GM12878 (cell line): ENCODE measurements at regions not wholly inside any gene's neighbourhood (a gene's known extent, or its start where the extent isn't known, plus 50 kb on each side); places are given as distances from the start of the nearest gene placed in this dataset.

Experiments used
- ATAC-seq: fragments of 200-7000 bp; cut with Tn5 transposase; 3 replicates; pipeline ENCODE4 v1.9.1; 2020; ENCODE audit warnings: mild to moderate bottlenecking, moderate library complexity
- BruUV-seq: library from RNA; stranded (reverse); fragments of 400-500 nt; replicated peaks from 2 replicates; lab custom pipeline; 2021; lab: Mats Ljungman, UMichigan
- CTCF ChIA-PET: fragments of 300-600 bp; sonication (Branson Sonifier 250); formaldehyde crosslinking; extraction: SDS; loops from one replicate; lab custom pipeline; 2021; ENCODE audit warnings: inconsistent platforms; lab: Yijun Ruan, JAX
- POLR2A ChIA-PET: fragments of 350-600 bp; formaldehyde crosslinking; extraction: SDS; loops from one replicate; lab custom pipeline; 2021; ENCODE audit warnings: inconsistent platforms; lab: Charles Lee
- RAD21 ChIA-PET: fragments of 300-600 bp; sonication (Branson Sonifier 250); formaldehyde crosslinking; loops from one replicate; lab custom pipeline; 2023; ENCODE audit warnings: antibody characterized with exemption; ENCODE audit not compliant: unreplicated experiment; lab: Charles Lee
- SMC1A ChIA-PET: fragments of 300-600 bp; sonication (Branson Sonifier 250); formaldehyde crosslinking; loops from one replicate; lab custom pipeline; 2023; ENCODE audit not compliant: unreplicated experiment, uncharacterized antibody; lab: Charles Lee
- DNase-seq: peaks from one replicate; pipeline ENCODE4 v3.0.0-alpha.2; 2011; ENCODE audit warnings: low read depth, low spot score
- FAIRE-seq: peaks from 3 replicates; lab custom pipeline; 2011; peaks lifted over from hg19 to GRCh38; lab: Jason Lieb, UNC
- H2AFZ ChIP-seq: 2 replicates; pipeline ENCODE4 v1.6.0; 2011; ENCODE audit warnings: low read depth, low read length, control low read depth; ENCODE audit not compliant: control insufficient read depth
- H3K27ac ChIP-seq: 2 replicates; pipeline ENCODE4 v1.5.1; 2011; ENCODE audit warnings: control low read depth; ENCODE audit not compliant: control insufficient read depth, insufficient read depth
- H3K27me3 ChIP-seq, 2 experiments: replicated peaks in 1 of 2; 2 replicates each; pipeline versions ENCODE4 v1.6.0 to v1.6.1; 2011; ENCODE audit warnings: low read length in 1 of 2; ENCODE audit not compliant: control insufficient read depth in 2 of 2, insufficient read depth in 2 of 2
- H3K36me3 ChIP-seq, 2 experiments: 2 replicates each; pipeline ENCODE4 v1.5.1; 2011; ENCODE audit warnings: low read length in 1 of 2; ENCODE audit not compliant: control insufficient read depth in 2 of 2, insufficient read depth in 2 of 2
- H3K4me1 ChIP-seq: 2 replicates; pipeline ENCODE4 v1.6.1; 2011; ENCODE audit warnings: mild to moderate bottlenecking, low read length, moderate library complexity, mixed read lengths; ENCODE audit not compliant: control insufficient read depth, insufficient read depth
- H3K4me2 ChIP-seq: 2 replicates; pipeline ENCODE4 v1.6.0; 2011; ENCODE audit warnings: control low read depth; ENCODE audit not compliant: control insufficient read depth, insufficient read depth
- H3K4me3 ChIP-seq: fragments of 200-600 bp; sonication (generic); 2 replicates; pipeline ENCODE4 v1.5.1; 2016
- H3K79me2 ChIP-seq: 2 replicates; pipeline ENCODE4 v1.6.0; 2011; ENCODE audit warnings: low read length; ENCODE audit not compliant: control insufficient read depth, insufficient read depth
- H3K9ac ChIP-seq: 2 replicates; pipeline ENCODE4 v1.8.0; 2011; ENCODE audit warnings: low read length, control low read depth, mixed read lengths; ENCODE audit not compliant: control insufficient read depth, insufficient read depth
- H3K9me3 ChIP-seq: replicated peaks from 3 replicates; pipeline ENCODE4 v1.5.1; 2011; ENCODE audit warnings: mild to moderate bottlenecking, low read length; ENCODE audit not compliant: control insufficient read depth, insufficient read depth
- H4K20me1 ChIP-seq: 2 replicates; pipeline ENCODE4 v1.6.0; 2011; ENCODE audit not compliant: control insufficient read depth, insufficient read depth
- CBX5 ChIP-seq: sonication (generic); IDR thresholded peaks from 2 replicates; pipeline ENCODE4 v1.6.1; 2016; ENCODE audit warnings: low read depth, moderate library complexity, mild to moderate bottlenecking, inconsistent platforms
- ETV6 ChIP-seq, 2 experiments: fragments of 450-650 bp in 1 of 2; IDR thresholded peaks in 1 of 2; conservative IDR thresholded peaks in 1 of 2; 2 replicates each; pipeline ENCODE4 v1.6.1; 2014; ENCODE audit warnings: antibody characterized with exemption in 1 of 2, borderline replicate concordance in 1 of 2, low read depth in 1 of 2, mild to moderate bottlenecking in 1 of 2, moderate library complexity in 1 of 2
- NRF1 ChIP-seq: conservative IDR thresholded peaks from 2 replicates; pipeline ENCODE4 v1.6.1; 2011; ENCODE audit warnings: mild to moderate bottlenecking, low read depth, low read length, improper control_type of control experiment
- POU2F2 ChIP-seq: IDR thresholded peaks from 3 replicates; pipeline ENCODE4 v1.6.1; 2011; ENCODE audit warnings: low read depth, mild to moderate bottlenecking, low read length, borderline replicate concordance
- SMAD1 ChIP-seq: fragments of 450-650 bp; IDR thresholded peaks from 2 replicates; pipeline ENCODE4 v1.6.1; 2018; ENCODE audit warnings: mild to moderate bottlenecking, low read depth; ENCODE audit not compliant: partially characterized antibody
- YBX1 ChIP-seq: fragments of 450-650 bp; IDR thresholded peaks from 2 replicates; pipeline ENCODE4 v1.6.1; 2016; ENCODE audit warnings: antibody characterized with exemption
- ZBED1 ChIP-seq: IDR thresholded peaks from 2 replicates; pipeline ENCODE4 v1.6.1; 2016; ENCODE audit warnings: borderline replicate concordance
- ZBTB11 ChIP-seq: fragments of 450-650 bp; formaldehyde crosslinking; IDR thresholded peaks from 2 replicates; pipeline ENCODE4 v1.5.0; 2022; ENCODE audit warnings: mild to moderate bottlenecking, missing genetic modification characterization
- WGBS: methylation state at CpG from one replicate; pipeline ENCODE4 v1.1.6; 2016; ENCODE audit warnings: low lambda C conversion rate; ENCODE audit not compliant: insufficient replicate concordance, insufficient coverage; ENCODE audit errors: missing lambda C conversion rate; 5-methylcytosine and 5-hydroxymethylcytosine counted together
- in situ Hi-C: fragments of 300-500 bp; cut with MboI; formaldehyde crosslinking; loops from 9 replicates; pipeline ENCODE4 v1.14.3; 2018; ENCODE audit warnings: mixed read lengths
- intact Hi-C: fragments of 100-400 bp; cut with micrococcal nuclease; formaldehyde crosslinking; loops from one replicate; pipeline ENCODE4 v1.14.2; 2022; ENCODE audit not compliant: unreplicated experiment

GRCh38 chr2:216557820-216558219 lies 59.2 kb downstream of the RPL37A start:
- POLR2A ChIA-PET: no interaction called here
- TF ChIP-seq POU2F2: no peak
- no peak for TF ChIP-seq NRF1
- no peak for TF ChIP-seq CBX5
- no peak for TF ChIP-seq ZBTB11 (CRISPR knock-in tag)
- no peak for TF ChIP-seq YBX1
- no peak for TF ChIP-seq ZBED1
- no peak for TF ChIP-seq ETV6 (conservative IDR thresholded peaks at IDR 0.05 in 1 of 2, IDR thresholded peaks at IDR 0.05 in 1 of 2; ENCODE audit: borderline replicate concordance in 1 of 2, low read depth in 1 of 2)
- no peak for TF ChIP-seq SMAD1
- in situ Hi-C loops: no loop called here

More at GRCh38 chr2:216557820-216558219, 59.2 kb downstream of the RPL37A start:
- BruUV-seq: no TSS peak
- Histone ChIP-seq H3K36me3 (no peaks in the 10 kb centered on the region), H3K4me3 (no peak overlapping the region), H4K20me1 (no peaks in the 10 kb centered on the region), H2AFZ (no peak overlapping the region), H3K27me3 (no peaks in the 10 kb centered on the region; a peak in 1 of 4 replicates), H3K4me2 (no peak overlapping the region), H3K9ac (no peak overlapping the region), H3K79me2 (no peaks in the 10 kb centered on the region), H3K27ac (no peak overlapping the region), H3K4me1 (no peaks in the 10 kb centered on the region), H3K9me3 (no peaks in the 10 kb centered on the region; the same call in 2 of the 3 replicates)
- no peak for ATAC-seq
- no peak for FAIRE-seq
- DNase-seq: no peak
- ChIA-PET CTCF (interaction anchor here (0.6 to 2.1 kb wide), 4 partner anchors 35 to 1224 kb away, joined by 3 to 10 read pairs (median 4); no protein-coding TSS in a partner anchor), RAD21 (no interaction called here), SMC1A (interaction anchor here (1.0 kb wide), 1 partner anchor 9 kb away, joined by 3 read pairs; no protein-coding TSS in a partner anchor)
- intact Hi-C loops: no loop called here
- 0% methylated on average over 1 of the region's 1 CpG for WGBS
